PC-9 (cell line): ENCODE measurements at regions not wholly inside any gene's neighbourhood (a gene's known extent, or its start where the extent isn't known, plus 50 kb on each side); places are given as distances from the start of the nearest gene placed in this dataset.

ENCODE experiments used
- BruUV-seq: library from RNA; stranded (reverse); fragments of 400-500 nt; replicated peaks from 2 replicates; lab custom pipeline; 2021; lab: Mats Ljungman, UMichigan
- CTCF ChIA-PET: fragments of 300-600 bp; sonication (Branson Sonifier 250); formaldehyde crosslinking; loops from one replicate; lab custom pipeline; 2022; ENCODE audit warnings: antibody characterized with exemption; lab: Charles Lee
- POLR2A ChIA-PET: fragments of 300-600 bp; sonication (Branson Sonifier 250); formaldehyde crosslinking; loops from one replicate; lab custom pipeline; 2022; ENCODE audit warnings: antibody characterized with exemption; ENCODE audit not compliant: unreplicated experiment; lab: Charles Lee
- DNase-seq, 2 experiments: peaks; one replicate each; pipeline versions ENCODE4 v3.0.0 to v3.0.0-alpha.2; 2015 to 2022; ENCODE audit warnings: mixed read lengths in 1 of 2
- H2AFZ ChIP-seq: fragments of 200-600 bp; sonication (generic); 2 replicates; pipeline ENCODE4 v1.8.1; 2017; ENCODE audit warnings: antibody characterized with exemption
- H3F3A ChIP-seq: fragments of 200-600 bp; sonication (generic); 2 replicates; pipeline ENCODE4 v1.8.1; 2017; ENCODE audit warnings: antibody characterized with exemption, mild to moderate bottlenecking, low read depth; ENCODE audit not compliant: insufficient read depth
- H3K27ac ChIP-seq: fragments of 200-600 bp; sonication (generic); 2 replicates; pipeline ENCODE4 v1.6.1; 2016; ENCODE audit warnings: mixed run types
- H3K27me3 ChIP-seq: fragments of 200-600 bp; sonication (generic); 2 replicates; pipeline ENCODE4 v1.6.1; 2016; ENCODE audit warnings: low read depth, mixed run types; ENCODE audit not compliant: insufficient read depth
- H3K36me3 ChIP-seq: fragments of 200-600 bp; sonication (generic); 2 replicates; pipeline ENCODE4 v1.6.1; 2016; ENCODE audit warnings: low read depth, mixed run types
- H3K4me1 ChIP-seq: fragments of 200-600 bp; sonication (generic); replicated peaks from 2 replicates; pipeline ENCODE4 v1.6.1; 2016; ENCODE audit warnings: mixed run types; ENCODE audit not compliant: insufficient read depth
- H3K4me2 ChIP-seq: fragments of 200-600 bp; sonication (generic); 2 replicates; pipeline ENCODE4 v1.6.1; 2017; ENCODE audit warnings: mixed run types
- H3K4me3 ChIP-seq: fragments of 200-600 bp; sonication (generic); 2 replicates; pipeline ENCODE4 v1.6.1; 2016; ENCODE audit warnings: mixed run types
- H3K79me2 ChIP-seq: fragments of 200-600 bp; sonication (generic); 2 replicates; pipeline ENCODE4 v1.6.1; 2017; ENCODE audit warnings: low read depth, mixed run types
- H3K9me2 ChIP-seq: fragments of 200-600 bp; sonication (generic); 2 replicates; pipeline ENCODE4 v1.8.1; 2017; ENCODE audit warnings: mild to moderate bottlenecking; ENCODE audit not compliant: insufficient read depth
- H3K9me3 ChIP-seq: fragments of 200-600 bp; sonication (generic); 2 replicates; pipeline ENCODE4 v1.8.1; 2016; ENCODE audit warnings: low read depth; ENCODE audit not compliant: insufficient read depth
- H4K20me1 ChIP-seq: fragments of 200-600 bp; sonication (generic); 2 replicates; pipeline ENCODE4 v1.8.1; 2017; ENCODE audit not compliant: insufficient read depth
- EZH2 ChIP-seq: fragments of 200-600 bp; sonication (generic); IDR thresholded peaks from 2 replicates; pipeline ENCODE4 v1.8.0; 2017; ENCODE audit warnings: antibody characterized with exemption, low read depth
- intact Hi-C: fragments of 100-400 bp; cut with micrococcal nuclease; formaldehyde crosslinking; loops from one replicate; pipeline ENCODE4 v1.10.0; 2022; ENCODE audit not compliant: unreplicated experiment
- TF ChIP-seq, protein P1 (sequence below): fragments of 200-600 bp; sonication (generic); conservative IDR thresholded peaks from 2 replicates; pipeline ENCODE4 v1.6.1; 2017; ENCODE audit warnings: mixed run types, antibody characterized with exemption, mild to moderate bottlenecking, moderate library complexity

DNA sequence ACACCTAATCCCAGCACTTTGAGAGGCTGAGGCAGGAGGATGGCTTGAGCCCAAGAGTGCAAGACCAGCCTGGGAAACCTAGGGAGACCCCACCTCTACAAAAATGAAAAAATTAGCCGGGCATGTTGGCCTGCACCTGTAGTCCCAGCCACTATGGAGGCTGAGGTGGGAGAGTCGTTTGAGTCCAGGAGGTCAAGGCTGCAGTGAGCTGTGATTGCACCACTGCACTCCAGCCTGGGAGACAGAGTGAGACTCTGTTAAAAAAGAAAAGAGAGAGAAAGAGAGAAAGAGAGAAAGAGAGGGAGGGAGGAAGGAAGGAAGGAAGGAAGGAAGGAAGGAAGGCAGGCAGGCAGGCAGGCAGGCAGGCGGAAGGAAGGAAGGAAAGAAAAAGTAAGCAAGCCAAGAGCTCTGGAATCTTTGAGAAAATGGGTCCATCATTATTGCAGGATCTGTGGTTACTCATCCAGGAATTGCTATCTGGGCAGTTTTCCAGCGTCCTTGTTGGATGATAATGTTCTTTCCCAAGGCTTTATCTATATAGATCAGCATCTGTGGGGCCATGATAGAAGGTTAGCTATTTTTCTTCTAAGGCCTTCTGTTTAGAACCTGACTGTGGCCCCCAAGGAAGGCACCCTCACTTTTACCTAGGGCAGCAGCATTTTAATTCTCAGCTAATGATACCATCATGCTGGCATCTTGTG is 533.2 kb upstream of the CDH5 start:
- POLR2A ChIA-PET, result no interaction called here
- no TSS peak for BruUV-seq

DNA sequence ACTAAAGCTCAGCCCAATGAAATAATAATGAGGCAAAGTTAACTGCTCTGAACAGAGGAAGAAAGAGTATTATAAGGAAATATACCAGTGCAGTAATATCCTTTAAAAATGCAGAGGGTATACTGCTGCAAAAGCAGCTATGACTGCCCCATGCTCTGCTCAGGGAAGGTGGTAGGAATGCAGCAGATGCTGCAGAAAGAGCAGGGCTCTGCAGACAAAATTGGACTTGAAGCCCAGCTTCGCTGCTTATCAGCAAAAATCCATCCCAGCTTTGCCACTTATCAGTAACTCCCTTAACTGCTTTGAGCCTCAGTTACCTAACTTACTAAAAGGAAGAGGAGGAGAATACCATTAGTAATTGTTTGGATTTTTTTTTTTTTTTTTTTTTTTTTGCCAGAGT is 533.8 kb upstream of the CDH5 start:
- Histone ChIP-seq H3K4me3 (no peak overlapping the region), H3K27ac (no peak overlapping the region), H3K4me2 (no peak overlapping the region), H3K4me1 (no peaks in the 10 kb centered on the region), H3K9me3 (no peaks in the 10 kb centered on the region), H4K20me1 (no peaks in the 10 kb centered on the region), H2AFZ (no peak overlapping the region), H3K36me3 (no peaks in the 10 kb centered on the region), H3K27me3 (peaks cover 3% of the 10 kb centered on the region), H3K9me2 (no peaks in the 10 kb centered on the region), H3F3A (no peaks in the 10 kb centered on the region), H3K79me2 (no peaks in the 10 kb centered on the region)
- CTCF ChIA-PET, result no interaction called here
- no TSS peak for BruUV-seq
- POLR2A ChIA-PET, result no interaction called here
- DNase-seq, result no peak
- TF ChIP-seq, protein P1, sequence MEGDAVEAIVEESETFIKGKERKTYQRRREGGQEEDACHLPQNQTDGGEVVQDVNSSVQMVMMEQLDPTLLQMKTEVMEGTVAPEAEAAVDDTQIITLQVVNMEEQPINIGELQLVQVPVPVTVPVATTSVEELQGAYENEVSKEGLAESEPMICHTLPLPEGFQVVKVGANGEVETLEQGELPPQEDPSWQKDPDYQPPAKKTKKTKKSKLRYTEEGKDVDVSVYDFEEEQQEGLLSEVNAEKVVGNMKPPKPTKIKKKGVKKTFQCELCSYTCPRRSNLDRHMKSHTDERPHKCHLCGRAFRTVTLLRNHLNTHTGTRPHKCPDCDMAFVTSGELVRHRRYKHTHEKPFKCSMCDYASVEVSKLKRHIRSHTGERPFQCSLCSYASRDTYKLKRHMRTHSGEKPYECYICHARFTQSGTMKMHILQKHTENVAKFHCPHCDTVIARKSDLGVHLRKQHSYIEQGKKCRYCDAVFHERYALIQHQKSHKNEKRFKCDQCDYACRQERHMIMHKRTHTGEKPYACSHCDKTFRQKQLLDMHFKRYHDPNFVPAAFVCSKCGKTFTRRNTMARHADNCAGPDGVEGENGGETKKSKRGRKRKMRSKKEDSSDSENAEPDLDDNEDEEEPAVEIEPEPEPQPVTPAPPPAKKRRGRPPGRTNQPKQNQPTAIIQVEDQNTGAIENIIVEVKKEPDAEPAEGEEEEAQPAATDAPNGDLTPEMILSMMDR, result no peak
- no peak for TF ChIP-seq EZH2
- intact Hi-C loops, result no loop called here

More for the DNA sequence above, 533.2 kb upstream of the CDH5 start:
- Histone ChIP-seq H3K36me3 (no peaks in the 10 kb centered on the region), H3K27me3 (peaks cover 2% of the 10 kb centered on the region), H3K4me2 (no peak overlapping the region), H3K27ac (no peak overlapping the region), H3K9me2 (no peaks in the 10 kb centered on the region), H3F3A (no peaks in the 10 kb centered on the region), H3K79me2 (no peaks in the 10 kb centered on the region), H2AFZ (no peak overlapping the region), H4K20me1 (no peaks in the 10 kb centered on the region), H3K4me1 (no peaks in the 10 kb centered on the region), H3K4me3 (no peak overlapping the region), H3K9me3 (no peaks in the 10 kb centered on the region)
- intact Hi-C loops, result no loop called here
- DNase-seq, result no peak
- CTCF ChIA-PET, result no interaction called here
- TF ChIP-seq EZH2, result no peak
- TF ChIP-seq, protein P1, result no peak

DNA sequence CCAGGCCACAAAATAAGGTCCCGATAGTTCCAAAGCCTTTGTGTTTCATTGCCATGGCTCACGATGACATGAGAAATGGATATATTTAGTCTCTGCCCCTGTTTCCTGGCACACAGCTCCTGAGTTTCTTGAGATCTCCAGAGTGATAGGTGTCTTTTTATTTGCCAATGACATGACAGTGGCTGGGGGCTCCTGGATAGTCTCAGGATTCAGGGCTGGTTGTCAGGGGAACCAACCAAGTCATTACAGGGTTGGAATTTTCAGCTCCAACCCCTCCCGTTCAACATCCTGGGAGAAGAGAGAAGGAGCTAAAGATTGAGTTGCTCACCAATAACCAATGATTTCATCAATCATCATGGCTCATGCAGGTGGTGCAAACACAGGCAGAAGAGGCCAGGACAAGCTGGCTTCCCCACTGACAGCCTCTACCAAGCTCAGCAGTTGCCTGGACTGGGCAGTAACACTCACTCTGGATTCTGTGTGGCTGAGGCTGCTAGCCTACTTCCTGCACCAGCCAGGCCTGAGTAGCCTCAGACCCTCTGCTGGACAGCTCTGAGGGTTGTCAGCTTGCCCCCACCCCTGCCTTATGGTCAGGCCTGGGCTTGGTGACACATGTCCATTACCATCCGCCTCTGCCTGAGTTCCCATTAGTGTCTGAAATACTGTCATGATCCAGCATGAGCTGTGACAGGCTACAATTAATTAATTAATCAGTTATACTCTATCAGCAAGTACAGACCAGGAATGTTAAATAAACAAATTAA is 534.4 kb upstream of the CDH5 start:
- Histone ChIP-seq H3K4me1 (no peaks in the 10 kb centered on the region), H3K9me2 (no peaks in the 10 kb centered on the region), H3K27me3 (peaks cover 3% of the 10 kb centered on the region), H3K36me3 (no peaks in the 10 kb centered on the region), H4K20me1 (no peaks in the 10 kb centered on the region), H3K27ac (no peak overlapping the region), H3K4me2 (no peak overlapping the region), H3K4me3 (no peak overlapping the region), H3K79me2 (no peaks in the 10 kb centered on the region), H3K9me3 (no peaks in the 10 kb centered on the region), H2AFZ (no peak overlapping the region), H3F3A (no peaks in the 10 kb centered on the region)
- ChIA-PET CTCF (no interaction called here), POLR2A (no interaction called here)
- no peak for DNase-seq
- BruUV-seq, result no TSS peak
- intact Hi-C loops, result no loop called here
- TF ChIP-seq EZH2, result no peak
- TF ChIP-seq, protein P1, result no peak
